ENCODE measurements at regions not wholly inside any gene's neighbourhood (a gene's known extent, or its start where the extent isn't known, plus 50 kb on each side); places are given as distances from the start of the nearest gene placed in this dataset.

DNA sequence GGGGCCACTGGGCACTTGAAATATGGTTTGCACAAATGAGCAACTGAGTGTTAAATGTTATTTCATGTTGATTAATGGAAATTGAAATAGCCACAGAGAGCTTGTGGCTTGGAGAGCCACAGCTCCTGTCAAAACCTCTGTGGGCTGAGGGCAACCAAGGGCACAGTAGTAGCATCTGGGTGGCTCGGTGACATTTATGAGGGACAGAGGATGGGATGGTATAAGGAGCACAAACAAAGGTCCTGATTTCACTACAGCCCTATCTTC is 215.9 kb downstream of the SOX9 start:
- TF ChIP-seq, protein P1, sequence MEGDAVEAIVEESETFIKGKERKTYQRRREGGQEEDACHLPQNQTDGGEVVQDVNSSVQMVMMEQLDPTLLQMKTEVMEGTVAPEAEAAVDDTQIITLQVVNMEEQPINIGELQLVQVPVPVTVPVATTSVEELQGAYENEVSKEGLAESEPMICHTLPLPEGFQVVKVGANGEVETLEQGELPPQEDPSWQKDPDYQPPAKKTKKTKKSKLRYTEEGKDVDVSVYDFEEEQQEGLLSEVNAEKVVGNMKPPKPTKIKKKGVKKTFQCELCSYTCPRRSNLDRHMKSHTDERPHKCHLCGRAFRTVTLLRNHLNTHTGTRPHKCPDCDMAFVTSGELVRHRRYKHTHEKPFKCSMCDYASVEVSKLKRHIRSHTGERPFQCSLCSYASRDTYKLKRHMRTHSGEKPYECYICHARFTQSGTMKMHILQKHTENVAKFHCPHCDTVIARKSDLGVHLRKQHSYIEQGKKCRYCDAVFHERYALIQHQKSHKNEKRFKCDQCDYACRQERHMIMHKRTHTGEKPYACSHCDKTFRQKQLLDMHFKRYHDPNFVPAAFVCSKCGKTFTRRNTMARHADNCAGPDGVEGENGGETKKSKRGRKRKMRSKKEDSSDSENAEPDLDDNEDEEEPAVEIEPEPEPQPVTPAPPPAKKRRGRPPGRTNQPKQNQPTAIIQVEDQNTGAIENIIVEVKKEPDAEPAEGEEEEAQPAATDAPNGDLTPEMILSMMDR (conservative IDR thresholded peaks at IDR 0.05; ENCODE audit: low read depth, low read length) = no peak
- no peak for TF ChIP-seq EZH2 (IDR thresholded peaks at IDR 0.05; ENCODE audit: borderline replicate concordance, low read depth, low read length, poor library complexity, severe bottlenecking)

All from A673 (cell line).